ENCODE measurements at regions not wholly inside any gene's neighbourhood (a gene's known extent, or its start where the extent isn't known, plus 50 kb on each side); places are given as distances from the start of the nearest gene placed in this dataset.

DNA sequence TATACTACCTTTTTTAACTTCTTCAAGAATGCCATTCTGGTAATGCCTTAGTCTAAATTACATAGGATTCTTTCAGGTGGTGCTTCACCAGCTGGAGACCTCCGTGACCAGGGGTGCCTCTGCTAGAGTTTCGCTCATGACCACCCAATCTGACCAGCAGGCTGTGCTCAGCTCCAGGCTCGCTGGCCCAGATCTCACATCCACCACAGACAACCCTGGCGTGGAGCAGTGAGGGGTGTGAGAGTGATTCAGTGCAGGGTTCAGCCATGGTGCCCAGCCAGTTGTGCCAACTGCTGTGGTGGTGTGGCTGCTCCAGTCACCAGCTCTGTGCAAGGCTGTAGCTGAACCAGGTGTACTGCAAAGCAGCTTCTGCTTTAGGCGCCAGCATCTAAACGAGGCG lies 198.6 kb downstream of the MMUT start:
- TF ChIP-seq, protein P1, sequence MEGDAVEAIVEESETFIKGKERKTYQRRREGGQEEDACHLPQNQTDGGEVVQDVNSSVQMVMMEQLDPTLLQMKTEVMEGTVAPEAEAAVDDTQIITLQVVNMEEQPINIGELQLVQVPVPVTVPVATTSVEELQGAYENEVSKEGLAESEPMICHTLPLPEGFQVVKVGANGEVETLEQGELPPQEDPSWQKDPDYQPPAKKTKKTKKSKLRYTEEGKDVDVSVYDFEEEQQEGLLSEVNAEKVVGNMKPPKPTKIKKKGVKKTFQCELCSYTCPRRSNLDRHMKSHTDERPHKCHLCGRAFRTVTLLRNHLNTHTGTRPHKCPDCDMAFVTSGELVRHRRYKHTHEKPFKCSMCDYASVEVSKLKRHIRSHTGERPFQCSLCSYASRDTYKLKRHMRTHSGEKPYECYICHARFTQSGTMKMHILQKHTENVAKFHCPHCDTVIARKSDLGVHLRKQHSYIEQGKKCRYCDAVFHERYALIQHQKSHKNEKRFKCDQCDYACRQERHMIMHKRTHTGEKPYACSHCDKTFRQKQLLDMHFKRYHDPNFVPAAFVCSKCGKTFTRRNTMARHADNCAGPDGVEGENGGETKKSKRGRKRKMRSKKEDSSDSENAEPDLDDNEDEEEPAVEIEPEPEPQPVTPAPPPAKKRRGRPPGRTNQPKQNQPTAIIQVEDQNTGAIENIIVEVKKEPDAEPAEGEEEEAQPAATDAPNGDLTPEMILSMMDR (conservative IDR thresholded peaks at IDR 0.05; ENCODE audit: low read depth) = no peak
- CTCF ChIA-PET = no interaction called here
- peak overlapping the region; percentile 61 for H3K27ac ChIP-seq
- DNase-seq (ENCODE audit: low spot score) = no peak
- POLR2A ChIA-PET (ENCODE audit: low non-redundant PET) = no interaction called here

DNA sequence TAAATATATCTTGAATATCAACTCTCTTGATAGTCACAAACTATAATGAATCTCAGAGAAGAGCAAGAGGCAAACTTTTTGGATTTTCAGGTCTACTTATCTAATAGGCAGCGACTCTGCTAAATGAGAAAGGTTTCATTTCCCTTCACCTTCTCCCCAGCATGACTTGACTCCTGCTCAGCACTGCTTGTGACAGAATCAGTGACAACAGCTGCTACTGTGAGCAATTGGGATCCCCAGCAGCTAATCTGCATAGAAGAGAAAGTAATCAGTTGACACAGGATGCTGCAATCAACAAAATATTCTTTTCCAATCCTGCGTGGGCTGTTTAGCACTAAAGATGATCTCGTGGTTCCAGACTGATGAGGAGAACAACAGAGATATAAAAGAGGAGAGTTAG lies 205.5 kb downstream of the MMUT start:
- no peak for DNase-seq (ENCODE audit: low spot score)
- no peak overlapping the region for H3K27ac ChIP-seq
- ChIA-PET POLR2A (ENCODE audit: low non-redundant PET) (no interaction called here), CTCF (no interaction called here)
- TF ChIP-seq, protein P1 (conservative IDR thresholded peaks at IDR 0.05; ENCODE audit: low read depth) = no peak

DNA sequence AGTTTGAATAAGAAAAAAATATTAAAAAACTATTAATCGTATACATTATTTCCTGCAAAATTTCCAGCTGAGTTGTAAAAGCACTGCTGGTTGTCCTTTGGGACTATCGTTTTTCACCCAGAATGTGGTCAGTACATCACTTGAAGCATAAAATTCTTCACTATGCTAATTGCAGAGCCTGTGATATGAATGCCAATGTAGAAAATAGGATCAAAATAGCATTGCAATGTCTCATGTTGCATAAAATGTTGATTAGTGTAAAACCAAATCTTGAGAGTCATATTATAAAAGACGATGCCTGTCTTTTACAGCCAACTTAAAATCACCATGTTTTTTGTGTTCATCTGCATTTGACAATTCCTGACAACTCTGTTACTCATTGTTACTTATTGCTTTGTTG lies 207.7 kb downstream of the MMUT start:
- TF ChIP-seq, protein P1 (conservative IDR thresholded peaks at IDR 0.05; ENCODE audit: low read depth) = no peak
- no peak overlapping the region for H3K27ac ChIP-seq
- DNase-seq (ENCODE audit: low spot score) = no peak
- ChIA-PET CTCF (no interaction called here), POLR2A (ENCODE audit: low non-redundant PET) (no interaction called here)

DNA sequence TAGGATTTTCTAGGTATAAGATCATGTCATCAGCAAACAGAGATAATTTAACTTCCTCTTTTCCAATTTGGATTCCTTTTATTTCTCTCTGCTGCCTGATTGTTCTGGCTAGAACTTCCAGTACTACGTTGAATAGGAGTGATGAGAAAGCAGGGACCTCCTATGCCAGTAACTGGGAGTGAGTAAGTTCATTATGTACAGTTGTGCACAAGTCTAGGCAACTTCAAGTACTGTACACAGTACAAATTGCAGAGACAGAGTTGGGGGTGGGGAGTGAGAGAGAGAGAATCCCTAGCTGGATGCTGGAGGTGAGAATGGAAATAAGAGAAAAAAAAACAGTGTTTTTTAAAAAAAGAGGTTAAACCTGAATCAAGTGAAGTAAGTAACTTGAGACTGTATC lies 210.2 kb downstream of the MMUT start:
- POLR2A ChIA-PET (ENCODE audit: low non-redundant PET) = no interaction called here
- TF ChIP-seq, protein P1 (conservative IDR thresholded peaks at IDR 0.05; ENCODE audit: low read depth) = no peak
- H3K27ac ChIP-seq = no peak overlapping the region
- no peak for DNase-seq (ENCODE audit: low spot score)
- CTCF ChIA-PET = no interaction called here

DNA sequence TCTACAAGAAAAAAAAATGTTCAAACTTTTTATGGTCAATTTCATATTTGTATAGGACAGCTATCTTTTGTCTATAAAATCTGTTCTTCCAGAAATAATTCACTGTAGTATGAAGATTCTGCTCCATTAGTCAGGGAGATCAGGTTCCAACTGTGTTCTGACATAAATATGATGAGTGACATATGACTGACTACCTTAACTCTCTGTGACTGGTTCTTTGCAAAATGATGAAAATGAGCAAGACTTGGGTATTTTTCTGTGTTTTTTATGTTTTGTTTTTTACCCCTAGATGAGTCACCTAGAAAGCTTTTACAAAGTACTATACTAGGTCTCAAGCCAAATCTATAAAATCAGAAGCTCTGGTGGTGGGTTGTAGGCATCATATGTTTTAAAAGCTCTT lies 229.6 kb downstream of the MMUT start:
- POLR2A ChIA-PET (ENCODE audit: low non-redundant PET) = no interaction called here
- no peak for DNase-seq (ENCODE audit: low spot score)
- CTCF ChIA-PET = interaction anchor here (0.7 kb wide), 1 partner anchor 1815 kb away, joined by 4 read pairs; no protein-coding TSS in a partner anchor
- TF ChIP-seq, protein P1 (conservative IDR thresholded peaks at IDR 0.05; ENCODE audit: low read depth) = no peak
- no peak overlapping the region for H3K27ac ChIP-seq

DNA sequence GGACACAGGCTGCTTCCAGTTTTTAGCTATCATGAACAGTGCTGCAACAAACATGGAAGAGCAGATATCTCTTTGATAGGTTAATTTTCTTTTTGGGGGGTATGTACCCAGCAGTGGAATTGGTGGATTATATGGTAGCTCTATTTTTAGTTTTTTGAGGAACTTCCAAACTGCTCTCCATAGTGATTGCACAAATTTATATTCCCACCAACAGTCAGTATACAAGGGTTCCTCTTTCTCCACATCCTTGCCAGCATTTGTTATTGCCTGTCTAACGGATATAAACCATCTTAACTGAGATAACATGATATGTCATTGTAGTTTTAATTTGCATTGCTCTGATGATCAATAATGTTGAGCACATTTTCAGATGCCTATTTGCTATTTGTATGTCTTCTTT lies 237.6 kb downstream of the MMUT start:
- H3K27ac ChIP-seq = no peak overlapping the region
- TF ChIP-seq, protein P1 (conservative IDR thresholded peaks at IDR 0.05; ENCODE audit: low read depth) = no peak
- POLR2A ChIA-PET (ENCODE audit: low non-redundant PET) = no interaction called here
- DNase-seq (ENCODE audit: low spot score) = no peak
- CTCF ChIA-PET = interaction anchor here (0.6 kb wide), 1 partner anchor 138 kb away, joined by 4 read pairs; no protein-coding TSS in a partner anchor

DNA sequence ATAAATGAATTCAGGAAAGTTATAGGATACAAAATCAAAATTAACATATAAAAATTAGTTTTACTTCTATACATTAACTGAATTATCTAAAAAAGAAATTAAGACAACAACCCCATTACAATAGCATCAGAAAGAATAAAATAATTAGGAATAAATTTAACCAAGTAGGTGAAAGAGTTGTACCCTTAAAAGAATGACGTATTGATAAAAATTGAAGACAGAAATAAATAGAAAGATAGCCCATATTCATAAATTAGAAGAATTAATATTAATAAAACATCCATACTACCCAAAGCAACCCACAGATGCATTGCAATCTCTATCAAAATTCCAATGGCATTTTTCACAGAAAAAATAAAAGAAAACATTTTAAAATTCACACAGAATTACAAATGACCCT lies 242.8 kb downstream of the MMUT start:
- DNase-seq (ENCODE audit: low spot score) = no peak
- ChIA-PET POLR2A (ENCODE audit: low non-redundant PET) (no interaction called here), CTCF (no interaction called here)
- H3K27ac ChIP-seq = no peak overlapping the region
- TF ChIP-seq, protein P1 (conservative IDR thresholded peaks at IDR 0.05; ENCODE audit: low read depth) = no peak

Data from RWPE1 (cell line).